ENCODE measurements at regions not wholly inside any gene's neighbourhood (a gene's known extent, or its start where the extent isn't known, plus 50 kb on each side); places are given as distances from the start of the nearest gene placed in this dataset.

GRCh38 chr2:180071797-180072196 is 64.7 kb upstream of the CWC22 start:
- H3K4me1 ChIP-seq (ENCODE audit: control insufficient read depth, insufficient read depth, low read length) = no peaks in the 10 kb centered on the region
- no peak overlapping the region for H3K4me3 ChIP-seq (ENCODE audit: low read depth in 2 of 2, low read length in 2 of 2)
- no peak overlapping the region for H3K27ac ChIP-seq (ENCODE audit: low read length)
- CTCF ChIA-PET = no interaction called here
- ATAC-seq (no peak), DNase-seq (ENCODE audit: low read depth, low spot score) (no peak)
- intact Hi-C loops (cut with micrococcal nuclease; ENCODE audit: unreplicated experiment) = no loop called here
- BruUV-seq (replicated peaks) = no TSS peak
- TF ChIP-seq TCF7L2 (IDR thresholded peaks at IDR 0.05; ENCODE audit: low read depth, low read length) (no peak), POLR2AphosphoS5 (IDR thresholded peaks at IDR 0.05; ENCODE audit: low read depth, low read length) (no peak), SIN3A (IDR thresholded peaks at IDR 0.05; ENCODE audit: borderline replicate concordance, insufficient read depth, low read depth, low read length) (no peak)
- TF ChIP-seq, protein P1, sequence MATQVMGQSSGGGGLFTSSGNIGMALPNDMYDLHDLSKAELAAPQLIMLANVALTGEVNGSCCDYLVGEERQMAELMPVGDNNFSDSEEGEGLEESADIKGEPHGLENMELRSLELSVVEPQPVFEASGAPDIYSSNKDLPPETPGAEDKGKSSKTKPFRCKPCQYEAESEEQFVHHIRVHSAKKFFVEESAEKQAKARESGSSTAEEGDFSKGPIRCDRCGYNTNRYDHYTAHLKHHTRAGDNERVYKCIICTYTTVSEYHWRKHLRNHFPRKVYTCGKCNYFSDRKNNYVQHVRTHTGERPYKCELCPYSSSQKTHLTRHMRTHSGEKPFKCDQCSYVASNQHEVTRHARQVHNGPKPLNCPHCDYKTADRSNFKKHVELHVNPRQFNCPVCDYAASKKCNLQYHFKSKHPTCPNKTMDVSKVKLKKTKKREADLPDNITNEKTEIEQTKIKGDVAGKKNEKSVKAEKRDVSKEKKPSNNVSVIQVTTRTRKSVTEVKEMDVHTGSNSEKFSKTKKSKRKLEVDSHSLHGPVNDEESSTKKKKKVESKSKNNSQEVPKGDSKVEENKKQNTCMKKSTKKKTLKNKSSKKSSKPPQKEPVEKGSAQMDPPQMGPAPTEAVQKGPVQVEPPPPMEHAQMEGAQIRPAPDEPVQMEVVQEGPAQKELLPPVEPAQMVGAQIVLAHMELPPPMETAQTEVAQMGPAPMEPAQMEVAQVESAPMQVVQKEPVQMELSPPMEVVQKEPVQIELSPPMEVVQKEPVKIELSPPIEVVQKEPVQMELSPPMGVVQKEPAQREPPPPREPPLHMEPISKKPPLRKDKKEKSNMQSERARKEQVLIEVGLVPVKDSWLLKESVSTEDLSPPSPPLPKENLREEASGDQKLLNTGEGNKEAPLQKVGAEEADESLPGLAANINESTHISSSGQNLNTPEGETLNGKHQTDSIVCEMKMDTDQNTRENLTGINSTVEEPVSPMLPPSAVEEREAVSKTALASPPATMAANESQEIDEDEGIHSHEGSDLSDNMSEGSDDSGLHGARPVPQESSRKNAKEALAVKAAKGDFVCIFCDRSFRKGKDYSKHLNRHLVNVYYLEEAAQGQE (IDR thresholded peaks at IDR 0.05; ENCODE audit: insufficient read depth in 1 of 2, low read depth in 2 of 2, low read length in 1 of 2) = no peak
- TF ChIP-seq, protein P2, sequence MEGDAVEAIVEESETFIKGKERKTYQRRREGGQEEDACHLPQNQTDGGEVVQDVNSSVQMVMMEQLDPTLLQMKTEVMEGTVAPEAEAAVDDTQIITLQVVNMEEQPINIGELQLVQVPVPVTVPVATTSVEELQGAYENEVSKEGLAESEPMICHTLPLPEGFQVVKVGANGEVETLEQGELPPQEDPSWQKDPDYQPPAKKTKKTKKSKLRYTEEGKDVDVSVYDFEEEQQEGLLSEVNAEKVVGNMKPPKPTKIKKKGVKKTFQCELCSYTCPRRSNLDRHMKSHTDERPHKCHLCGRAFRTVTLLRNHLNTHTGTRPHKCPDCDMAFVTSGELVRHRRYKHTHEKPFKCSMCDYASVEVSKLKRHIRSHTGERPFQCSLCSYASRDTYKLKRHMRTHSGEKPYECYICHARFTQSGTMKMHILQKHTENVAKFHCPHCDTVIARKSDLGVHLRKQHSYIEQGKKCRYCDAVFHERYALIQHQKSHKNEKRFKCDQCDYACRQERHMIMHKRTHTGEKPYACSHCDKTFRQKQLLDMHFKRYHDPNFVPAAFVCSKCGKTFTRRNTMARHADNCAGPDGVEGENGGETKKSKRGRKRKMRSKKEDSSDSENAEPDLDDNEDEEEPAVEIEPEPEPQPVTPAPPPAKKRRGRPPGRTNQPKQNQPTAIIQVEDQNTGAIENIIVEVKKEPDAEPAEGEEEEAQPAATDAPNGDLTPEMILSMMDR (IDR thresholded peaks at IDR 0.05) = no peak
- H3K9me3 ChIP-seq (ENCODE audit: control insufficient read depth, insufficient read depth, low read depth, low read length) = no peaks in the 10 kb centered on the region
- no peaks in the 10 kb centered on the region for H3K36me3 ChIP-seq (ENCODE audit: control insufficient read depth, insufficient read depth, low read length)
- in situ Hi-C loops (cut with HindIII; ENCODE audit: low pct_unique_long_range_greater_than_20kb, low sequenced_read_pairs) = no loop called here
- POLR2A ChIA-PET = no interaction called here
- H3K27me3 ChIP-seq (ENCODE audit: control insufficient read depth, insufficient read depth, low read length) = no peaks in the 10 kb centered on the region

DNA sequence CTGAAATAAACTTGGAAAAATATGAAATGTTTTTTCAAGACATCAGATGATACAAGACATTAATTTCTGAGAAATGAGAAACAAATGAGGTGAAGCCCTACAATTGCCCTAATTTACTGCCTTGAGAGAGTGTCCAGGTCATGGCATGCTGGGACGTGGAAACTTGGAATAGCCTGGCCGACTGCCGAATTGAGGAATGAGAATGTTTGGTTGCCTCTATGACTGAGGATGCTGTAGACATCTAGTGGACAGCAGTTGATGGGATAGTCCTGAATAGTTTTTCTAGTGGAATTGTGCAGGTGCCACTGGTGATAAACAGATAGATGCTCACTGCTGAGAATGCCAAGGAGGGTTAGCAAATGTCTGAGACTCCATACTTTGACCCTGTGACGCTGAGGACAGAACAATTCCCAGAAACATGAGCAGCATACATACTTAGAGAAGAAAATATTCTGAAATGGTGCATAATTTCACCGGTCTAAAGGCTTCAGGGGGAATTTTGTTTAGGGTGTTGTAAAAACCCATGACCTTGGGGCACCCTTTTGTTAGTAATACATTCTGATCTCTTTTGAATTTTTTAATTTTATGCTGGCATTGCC is 56.5 kb upstream of the CWC22 start:
- DNase-seq (ENCODE audit: low read depth, low spot score) = no peak
- CTCF ChIA-PET = no interaction called here

More for the DNA sequence above, 56.5 kb upstream of the CWC22 start:
- POLR2A ChIA-PET = no interaction called here
- Histone ChIP-seq H3K4me1 (ENCODE audit: control insufficient read depth, insufficient read depth, low read length) (no peaks in the 10 kb centered on the region), H3K9me3 (ENCODE audit: control insufficient read depth, insufficient read depth, low read depth, low read length) (no peaks in the 10 kb centered on the region), H3K4me3 (ENCODE audit: low read depth in 2 of 2, low read length in 2 of 2) (no peak overlapping the region), H3K36me3 (ENCODE audit: control insufficient read depth, insufficient read depth, low read length) (no peaks in the 10 kb centered on the region), H3K27me3 (ENCODE audit: control insufficient read depth, insufficient read depth, low read length) (no peaks in the 10 kb centered on the region), H3K27ac (ENCODE audit: low read length) (no peak overlapping the region)
- in situ Hi-C loops (cut with HindIII; ENCODE audit: low pct_unique_long_range_greater_than_20kb, low sequenced_read_pairs) (no loop called here), intact Hi-C loops (cut with micrococcal nuclease; ENCODE audit: unreplicated experiment) (no loop called here)
- ATAC-seq = no peak
- BruUV-seq (replicated peaks) = no TSS peak
- no peak for TF ChIP-seq SIN3A (IDR thresholded peaks at IDR 0.05; ENCODE audit: borderline replicate concordance, insufficient read depth, low read depth, low read length)
- TF ChIP-seq, protein P1 (IDR thresholded peaks at IDR 0.05; ENCODE audit: insufficient read depth in 1 of 2, low read depth in 2 of 2, low read length in 1 of 2) = no peak
- TF ChIP-seq, protein P2 (IDR thresholded peaks at IDR 0.05) = no peak
- TF ChIP-seq POLR2AphosphoS5 (IDR thresholded peaks at IDR 0.05; ENCODE audit: low read depth, low read length) = no peak
- TF ChIP-seq TCF7L2 (IDR thresholded peaks at IDR 0.05; ENCODE audit: low read depth, low read length) = no peak
